ENCODE measurements at regions not wholly inside any gene's neighbourhood (a gene's known extent, or its start where the extent isn't known, plus 50 kb on each side); places are given as distances from the start of the nearest gene placed in this dataset.

GRCh38 chr22:47450876-47451475 lies 688.5 kb downstream of the TBC1D22A start (continued):
- no peak for TF ChIP-seq ZNF766 (CRISPR knock-in tag; IDR thresholded peaks at IDR 0.05; ENCODE audit: borderline replicate concordance)

GRCh38 chr22:47449508-47450270 lies 687.2 kb downstream of the TBC1D22A start:
- Histone ChIP-seq H3K4me2 (ENCODE audit: low read depth, low read length) (no peak overlapping the region), H3K9ac (ENCODE audit: insufficient read depth, low read depth, low read length) (no peak overlapping the region), H3K9me3 (ENCODE audit: low read length) (no peaks in the 10 kb centered on the region), H3K36me3 (replicated peaks in 1 of 2; ENCODE audit: control insufficient read depth in 1 of 2, insufficient read depth in 2 of 2, low read length in 2 of 2) (no peaks in the 10 kb centered on the region), H3K79me2 (ENCODE audit: insufficient read depth, low read length) (no peaks in the 10 kb centered on the region), H3K27ac (ENCODE audit: extremely low read length, insufficient read depth, low read length) (no peak overlapping the region), H3K4me3 (replicated peaks in 1 of 3; ENCODE audit: insufficient read depth in 1 of 3, low read depth in 2 of 3, low read length in 3 of 3) (no peak overlapping the region), H3K4me1 (ENCODE audit: insufficient read depth, low read length) (no peaks in the 10 kb centered on the region), H3K27me3 (ENCODE audit: control insufficient read depth in 1 of 2, insufficient read depth in 2 of 2, low read length in 2 of 2) (peaks cover 4 to 22% of the 10 kb centered on the region in 2 experiments; a peak in 4 of 5 replicates), H4K20me1 (ENCODE audit: insufficient read depth, low read length) (0 out of 2 replicates have a peak, but pooled peaks cover 3% of the 10 kb centered on the region), H2AFZ (ENCODE audit: low read length) (no peak overlapping the region)
- ChIA-PET CTCF (ENCODE audit: low intra/inter-chr PET ratio, low total read pairs) (no interaction called here), POLR2A (no interaction called here)
- intact Hi-C loops (cut with micrococcal nuclease; ENCODE audit: unreplicated experiment) = no loop called here
- no peak for TF ChIP-seq TRIM24 (CRISPR knock-in tag; IDR thresholded peaks at IDR 0.05)
- TF ChIP-seq ZBTB20 (CRISPR knock-in tag; IDR thresholded peaks at IDR 0.05; ENCODE audit: borderline replicate concordance, low read depth) = no peak
- TF ChIP-seq GABPB1 (CRISPR knock-in tag; IDR thresholded peaks at IDR 0.05) = no peak
- TF ChIP-seq ZNF766 (CRISPR knock-in tag; IDR thresholded peaks at IDR 0.05; ENCODE audit: borderline replicate concordance) = no peak
- TF ChIP-seq DMAP1 (CRISPR knock-in tag; IDR thresholded peaks at IDR 0.05) = no peak
- TF ChIP-seq NFE2 (CRISPR knock-in tag; IDR thresholded peaks at IDR 0.05) = no peak
- TF ChIP-seq, protein P1, sequence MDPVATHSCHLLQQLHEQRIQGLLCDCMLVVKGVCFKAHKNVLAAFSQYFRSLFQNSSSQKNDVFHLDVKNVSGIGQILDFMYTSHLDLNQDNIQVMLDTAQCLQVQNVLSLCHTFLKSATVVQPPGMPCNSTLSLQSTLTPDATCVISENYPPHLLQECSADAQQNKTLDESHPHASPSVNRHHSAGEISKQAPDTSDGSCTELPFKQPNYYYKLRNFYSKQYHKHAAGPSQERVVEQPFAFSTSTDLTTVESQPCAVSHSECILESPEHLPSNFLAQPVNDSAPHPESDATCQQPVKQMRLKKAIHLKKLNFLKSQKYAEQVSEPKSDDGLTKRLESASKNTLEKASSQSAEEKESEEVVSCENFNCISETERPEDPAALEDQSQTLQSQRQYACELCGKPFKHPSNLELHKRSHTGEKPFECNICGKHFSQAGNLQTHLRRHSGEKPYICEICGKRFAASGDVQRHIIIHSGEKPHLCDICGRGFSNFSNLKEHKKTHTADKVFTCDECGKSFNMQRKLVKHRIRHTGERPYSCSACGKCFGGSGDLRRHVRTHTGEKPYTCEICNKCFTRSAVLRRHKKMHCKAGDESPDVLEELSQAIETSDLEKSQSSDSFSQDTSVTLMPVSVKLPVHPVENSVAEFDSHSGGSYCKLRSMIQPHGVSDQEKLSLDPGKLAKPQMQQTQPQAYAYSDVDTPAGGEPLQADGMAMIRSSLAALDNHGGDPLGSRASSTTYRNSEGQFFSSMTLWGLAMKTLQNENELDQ (CRISPR knock-in tag; IDR thresholded peaks at IDR 0.05; ENCODE audit: borderline replicate concordance) = no peak
- TF ChIP-seq KAT7 (CRISPR knock-in tag; IDR thresholded peaks at IDR 0.05; ENCODE audit: borderline replicate concordance) = no peak
- no TSS peak for BruUV-seq (replicated peaks)
- DNase-seq (ENCODE audit: low spot score) (no peak), ATAC-seq (no peak), FAIRE-seq (no peak)
- WGBS (ENCODE audit: low lambda C conversion rate) = 12% methylated on average over 6 of the region's 12 CpGs
- in situ Hi-C loops (cut with HindIII; ENCODE audit: extremely low pct_ligation_motif_present, low pct_unique_long_range_greater_than_20kb) = no loop called here

Data from HepG2 (cell line).